ENCODE measurements at regions not wholly inside any gene's neighbourhood (a gene's known extent, or its start where the extent isn't known, plus 50 kb on each side); places are given as distances from the start of the nearest gene placed in this dataset.

DNA sequence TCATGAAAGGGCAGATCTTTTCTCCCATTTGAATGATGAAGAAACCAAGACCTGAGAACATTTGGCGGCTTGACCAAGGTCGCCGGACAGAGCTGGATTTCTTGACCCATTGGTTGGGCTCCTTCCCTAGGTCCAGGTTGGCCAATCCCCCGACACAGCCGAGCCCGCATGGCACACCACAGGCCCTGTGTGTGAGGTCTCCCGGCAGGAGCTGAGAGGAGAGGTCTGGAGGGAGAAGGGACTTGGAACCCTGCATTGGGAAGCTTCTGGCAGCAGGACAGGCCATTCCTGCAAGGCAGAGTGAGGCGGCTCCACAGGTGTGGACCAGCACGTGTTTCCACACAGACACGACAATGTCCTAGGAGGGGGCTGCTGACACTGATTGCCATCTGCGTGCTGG is 98.6 kb upstream of the THY1 start:
- DNase-seq (ENCODE audit: low read depth in 2 of 2): no peak

DNA sequence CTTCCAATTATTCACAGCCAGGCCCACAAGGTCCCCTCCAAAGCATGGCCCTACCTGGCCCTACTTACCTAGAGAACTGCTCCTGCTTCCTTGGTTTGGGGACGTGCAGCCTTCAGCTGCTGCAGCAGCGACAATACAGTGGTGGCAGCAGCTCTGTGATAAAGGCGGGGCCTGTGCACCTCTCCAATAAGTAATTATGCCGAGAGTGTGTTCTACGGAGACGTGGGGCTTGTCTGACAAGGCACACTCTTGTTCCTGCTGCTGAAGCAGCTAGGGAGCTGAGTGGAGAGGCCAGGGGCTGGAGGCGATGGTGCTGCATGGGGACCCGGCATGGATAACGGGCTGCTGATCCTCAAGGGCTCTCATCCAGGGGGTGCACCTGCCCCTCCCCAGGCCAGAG is 98.0 kb upstream of the THY1 start:
- no peak for DNase-seq (ENCODE audit: low read depth in 2 of 2)

DNA sequence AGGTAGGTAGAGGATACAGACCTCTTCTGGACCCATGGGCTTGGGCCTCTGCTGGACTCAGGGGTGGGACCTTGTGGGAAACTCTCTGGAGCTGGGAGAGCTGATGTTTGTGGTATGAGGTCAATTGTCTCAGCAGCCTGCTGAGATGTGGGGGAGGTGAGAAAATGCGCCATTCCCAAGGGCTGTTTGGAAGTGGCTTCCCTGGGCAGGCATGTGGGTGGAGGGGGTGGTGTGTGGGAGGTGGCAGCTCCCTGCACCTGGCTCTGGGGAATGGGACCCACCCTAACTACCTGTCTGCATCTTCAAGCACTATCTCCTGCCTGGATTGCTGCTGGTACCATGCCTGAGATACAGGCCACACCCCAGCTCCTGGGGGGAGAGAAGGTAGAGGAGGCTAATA is 97.4 kb upstream of the THY1 start:
- no peak for DNase-seq (ENCODE audit: low read depth in 2 of 2)

DNA sequence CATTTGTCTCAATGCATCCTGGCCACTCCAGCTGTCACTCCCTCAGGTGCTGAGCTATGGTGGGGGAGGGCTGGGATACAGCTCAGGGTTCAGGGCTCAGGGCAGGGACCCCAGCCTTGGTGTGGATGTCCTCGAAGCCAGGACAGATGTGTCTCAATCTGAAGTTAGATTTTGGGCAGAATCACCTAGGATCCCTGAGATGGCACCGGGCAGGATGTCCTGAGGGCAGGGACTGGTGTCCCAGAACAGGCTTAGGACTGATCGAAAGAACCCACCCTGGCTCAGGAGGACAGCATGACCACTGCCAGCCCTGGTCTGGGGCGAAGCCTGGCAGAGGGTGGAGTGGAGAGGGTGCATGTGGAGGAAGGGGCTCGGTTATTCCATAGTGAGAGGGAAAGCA is 96.8 kb upstream of the THY1 start:
- no peak for DNase-seq (ENCODE audit: low read depth in 2 of 2)

DNA sequence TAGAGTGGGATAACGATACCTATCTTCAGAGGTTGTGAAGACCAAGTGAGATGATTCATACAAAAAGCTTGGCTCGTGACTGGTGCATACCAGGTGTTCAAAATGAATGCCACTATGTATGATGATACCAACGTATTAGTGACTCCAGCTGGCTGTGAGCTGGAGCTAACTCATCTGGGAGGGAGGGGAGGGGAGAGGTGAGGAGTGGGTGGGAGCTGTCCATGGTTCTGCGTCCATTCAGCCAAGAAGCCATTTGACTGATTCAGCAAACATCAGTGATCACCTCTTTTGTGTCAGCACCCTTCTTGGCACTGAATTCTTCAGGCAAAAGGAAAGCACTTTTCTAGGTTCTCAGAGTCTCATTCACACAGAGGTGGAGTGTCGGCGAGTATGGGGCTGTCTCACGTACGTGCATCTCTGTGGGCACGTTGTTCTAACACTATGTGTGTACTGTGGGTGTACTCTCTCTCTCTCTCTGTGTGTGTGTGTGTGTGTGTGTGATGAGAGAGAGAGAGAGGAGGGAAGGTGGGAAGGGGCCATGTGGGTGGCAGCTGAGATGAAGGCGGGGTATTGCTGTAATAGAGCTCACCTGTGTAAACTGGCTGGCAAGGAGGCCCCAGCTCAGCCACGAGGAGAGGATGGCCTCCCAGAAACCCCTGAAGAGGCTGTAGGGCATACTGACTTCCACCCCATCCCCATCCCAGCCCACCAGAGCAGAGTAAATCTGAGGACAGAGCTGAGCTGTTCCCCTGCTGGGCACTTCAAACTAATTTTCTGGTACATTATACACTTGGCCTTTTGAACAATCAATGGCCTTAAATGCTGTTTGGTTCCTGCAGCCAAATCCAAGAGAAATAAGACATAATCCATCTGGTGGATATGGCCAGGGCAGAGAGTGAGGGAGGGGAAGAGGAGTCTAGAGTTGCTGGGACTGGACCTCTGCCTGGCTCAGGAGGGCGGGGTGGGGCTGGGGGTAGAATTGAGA is 96.1 kb upstream of the THY1 start:
- DNase-seq (ENCODE audit: low read depth in 2 of 2): peak in 1 of 2 donors; percentile 7

DNA sequence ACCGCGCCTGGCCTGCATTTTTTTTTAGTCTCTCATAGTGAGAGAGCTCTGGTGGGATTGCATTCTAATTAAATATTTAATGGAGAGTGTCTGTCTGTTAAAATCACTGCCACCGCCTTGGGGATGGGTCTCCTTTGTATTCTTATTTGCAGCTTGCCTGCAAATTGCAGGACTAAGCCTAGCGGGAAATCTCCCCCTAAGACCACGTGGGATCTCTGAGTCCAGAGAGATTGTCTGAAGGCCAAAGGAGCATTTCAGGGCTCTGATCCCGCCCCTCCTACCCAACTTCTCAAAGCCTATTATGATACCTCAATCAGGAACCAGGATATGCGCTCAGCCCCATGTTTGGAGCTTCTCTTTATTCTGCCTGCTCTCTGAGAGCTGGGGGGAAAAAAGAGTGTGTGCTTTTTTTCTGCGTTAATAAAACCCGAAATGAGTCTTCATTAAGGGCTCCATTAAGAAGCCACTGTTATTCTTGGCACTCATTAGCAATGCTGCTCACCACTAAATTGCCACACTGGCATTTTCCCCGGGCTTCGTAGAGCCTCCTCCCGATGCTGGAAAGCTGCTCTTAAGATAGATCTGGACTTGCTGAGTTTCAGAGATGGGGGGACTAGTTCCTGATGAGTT is 92.9 kb upstream of the THY1 start:
- no peak for DNase-seq (ENCODE audit: low read depth in 2 of 2)

DNA sequence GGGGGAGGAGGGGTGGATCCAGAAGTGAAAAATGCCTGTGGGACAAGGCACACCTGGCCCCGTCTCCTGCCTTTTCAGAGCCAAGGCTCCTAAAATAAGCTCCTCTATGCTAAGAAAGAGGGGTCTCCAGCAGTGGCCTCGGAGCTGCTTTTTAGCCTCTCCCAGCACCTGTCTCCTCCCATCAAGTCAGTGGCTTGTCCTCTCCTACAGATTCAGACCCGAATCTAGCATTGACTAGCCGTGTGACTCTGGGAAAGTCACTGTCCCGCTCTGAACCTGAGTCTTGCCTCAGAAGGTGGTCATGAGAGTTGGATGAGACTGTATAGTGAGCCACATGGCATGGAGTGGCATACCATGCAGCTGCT is 90.8 kb upstream of the THY1 start:
- no peak for DNase-seq (ENCODE audit: low read depth in 2 of 2)

DNA sequence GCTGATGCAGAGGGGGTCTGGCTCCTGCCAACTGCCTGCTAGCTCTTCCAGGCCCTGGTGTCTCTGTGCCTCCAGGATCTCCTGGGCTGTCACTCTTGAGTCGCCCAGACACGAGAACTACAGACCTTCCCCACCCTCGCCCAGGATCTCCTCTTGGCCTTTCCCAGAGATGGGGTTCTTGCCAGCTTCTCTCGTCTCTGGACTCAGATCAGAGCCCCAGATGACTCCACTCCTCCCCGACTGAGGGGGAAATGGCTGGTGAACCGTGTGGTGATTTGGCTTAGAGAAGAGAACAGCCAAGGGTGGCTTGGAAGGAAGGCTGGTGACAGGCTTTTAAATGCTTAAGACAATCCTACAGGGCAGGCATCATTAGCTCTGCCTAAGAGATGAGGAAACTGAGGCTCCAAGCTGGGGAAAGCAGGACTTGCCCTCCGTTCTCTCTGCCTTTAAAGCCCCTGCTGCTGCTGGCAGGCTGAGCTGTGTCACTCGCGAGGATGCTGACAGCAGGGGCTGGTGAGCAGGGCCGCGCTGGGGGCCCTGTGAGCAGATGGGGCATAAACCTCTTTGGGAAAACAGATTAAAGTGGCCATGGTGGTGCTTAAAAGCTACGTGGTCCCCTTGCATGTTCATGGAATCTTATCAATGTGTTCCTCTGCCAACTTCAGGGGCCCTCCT is 90.3 kb upstream of the THY1 start:
- no peak for DNase-seq (ENCODE audit: low read depth in 2 of 2)

DNA sequence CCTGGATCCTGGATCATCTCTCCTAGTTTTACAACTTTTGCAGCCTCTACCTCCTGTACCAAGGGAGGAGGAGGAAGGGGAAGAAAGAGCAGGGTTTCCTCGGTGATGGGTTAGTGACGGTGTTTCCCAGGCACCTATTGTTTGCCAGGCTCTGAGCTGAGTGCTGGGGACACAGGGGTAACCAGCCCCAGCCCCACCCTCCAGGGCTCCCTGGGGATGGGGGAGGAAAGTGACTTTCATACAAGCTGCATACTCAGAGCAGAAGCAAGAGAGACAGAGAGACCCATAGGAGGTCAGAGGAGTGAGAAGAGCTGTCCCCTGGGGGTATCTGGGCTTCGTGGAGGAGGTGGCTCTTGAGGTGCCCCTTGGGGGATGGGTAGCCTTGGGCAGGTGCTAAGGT is 89.4 kb upstream of the THY1 start:
- DNase-seq (ENCODE audit: low read depth in 2 of 2): no peak

DNA sequence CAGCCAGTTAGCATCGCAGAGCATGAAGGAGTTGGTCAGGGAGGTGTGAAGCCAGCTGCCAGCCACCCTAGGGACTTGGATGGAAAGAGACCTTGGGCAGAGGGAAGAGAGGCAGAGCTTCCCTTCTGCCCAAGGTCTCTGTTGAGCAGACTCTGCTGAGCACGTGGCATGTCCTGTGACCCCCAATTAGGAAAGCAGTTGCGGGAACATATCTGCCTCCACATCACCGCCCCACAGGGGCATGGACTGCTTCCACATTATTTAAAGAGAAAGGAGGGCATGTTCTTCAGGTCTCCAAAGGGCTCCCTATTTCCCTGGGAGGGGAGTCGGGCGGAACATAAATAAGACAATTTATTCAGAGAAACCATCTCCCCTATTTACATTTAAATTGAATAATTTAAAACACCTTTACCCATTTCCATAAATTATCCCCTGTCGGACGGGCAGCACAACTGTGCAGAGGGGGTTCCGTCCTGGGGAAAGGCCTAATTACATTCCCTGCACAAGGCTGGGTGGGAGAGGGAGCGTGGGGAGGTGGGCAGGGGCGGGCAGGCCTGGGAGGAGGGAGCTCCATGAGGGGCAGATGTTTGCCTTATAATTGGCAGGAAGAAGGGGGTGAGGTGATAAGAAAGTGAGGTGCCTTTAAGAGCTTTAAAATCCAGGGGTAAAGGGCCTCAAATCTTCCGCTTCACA is 88.8 kb upstream of the THY1 start:
- DNase-seq (ENCODE audit: low read depth in 2 of 2): no peak

DNA sequence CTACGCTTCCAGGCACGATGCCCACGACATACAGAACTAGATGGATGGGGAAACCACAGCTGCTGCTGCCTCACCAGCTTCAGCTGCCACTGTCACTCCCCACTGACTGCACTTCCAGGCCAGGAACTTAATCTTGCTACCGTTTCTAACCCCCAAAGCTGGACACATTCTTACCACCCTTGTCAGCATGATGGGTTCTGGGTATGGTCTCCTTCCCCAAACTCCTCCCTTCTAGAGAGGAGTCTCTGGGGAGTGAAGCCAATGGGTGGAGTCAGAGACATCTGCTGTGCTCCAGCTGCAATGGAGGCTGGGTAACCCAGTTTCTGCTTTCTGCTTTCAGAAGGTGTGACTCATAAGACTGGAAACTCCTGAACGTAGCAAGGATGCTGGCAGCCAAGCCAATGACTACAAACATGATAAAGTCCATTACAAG is 87.0 kb upstream of the THY1 start:
- DNase-seq (ENCODE audit: low read depth in 2 of 2): peak; percentile 19 to 24

DNA sequence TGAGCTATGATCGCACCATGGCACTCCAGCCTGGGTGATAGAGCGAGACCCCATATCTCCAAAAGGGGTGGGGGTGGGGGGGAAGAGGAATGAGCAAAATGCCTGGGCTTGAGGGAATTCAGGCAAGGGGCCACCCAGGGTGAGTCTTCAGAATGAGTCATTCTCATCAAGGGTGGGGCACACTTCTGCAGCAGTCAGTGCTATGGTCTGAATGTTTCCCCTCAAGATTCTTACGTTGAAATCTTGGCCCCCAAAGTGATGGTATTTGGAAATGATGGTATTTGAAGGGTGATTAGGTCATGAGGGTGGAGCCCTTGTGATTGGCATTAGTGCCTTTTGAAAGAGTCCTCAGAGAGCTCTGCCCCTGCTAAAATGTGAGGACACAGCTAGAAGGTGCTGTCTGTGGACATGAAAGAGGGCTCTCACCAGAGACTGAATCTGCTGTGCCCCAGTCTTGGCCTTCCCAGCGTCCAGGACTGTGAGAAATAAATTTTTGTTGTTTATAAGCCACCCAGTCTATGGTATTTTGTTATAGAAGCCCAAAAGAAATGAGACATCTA is 86.4 kb upstream of the THY1 start:
- DNase-seq (ENCODE audit: low read depth in 2 of 2): no peak

DNA sequence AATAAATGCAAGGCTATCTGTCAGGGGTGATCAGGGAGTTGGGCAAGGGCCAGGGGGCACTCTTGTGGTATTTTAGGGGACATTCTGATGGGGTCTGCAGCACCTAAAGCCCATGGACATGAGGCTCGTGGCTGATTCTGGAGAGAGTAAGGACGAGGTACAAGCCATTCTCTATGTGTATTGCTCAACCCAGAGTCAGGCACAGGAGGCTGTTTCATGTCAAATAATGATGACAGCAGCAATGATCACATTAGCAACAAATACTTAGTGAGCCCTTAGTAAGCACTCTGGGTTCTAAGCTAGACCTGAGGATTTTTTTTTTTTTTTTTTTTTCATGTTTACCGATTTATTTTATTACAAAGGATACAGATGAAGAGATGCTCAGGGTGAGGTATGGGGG is 83.5 kb upstream of the THY1 start:
- DNase-seq (ENCODE audit: low read depth in 2 of 2): no peak

DNA sequence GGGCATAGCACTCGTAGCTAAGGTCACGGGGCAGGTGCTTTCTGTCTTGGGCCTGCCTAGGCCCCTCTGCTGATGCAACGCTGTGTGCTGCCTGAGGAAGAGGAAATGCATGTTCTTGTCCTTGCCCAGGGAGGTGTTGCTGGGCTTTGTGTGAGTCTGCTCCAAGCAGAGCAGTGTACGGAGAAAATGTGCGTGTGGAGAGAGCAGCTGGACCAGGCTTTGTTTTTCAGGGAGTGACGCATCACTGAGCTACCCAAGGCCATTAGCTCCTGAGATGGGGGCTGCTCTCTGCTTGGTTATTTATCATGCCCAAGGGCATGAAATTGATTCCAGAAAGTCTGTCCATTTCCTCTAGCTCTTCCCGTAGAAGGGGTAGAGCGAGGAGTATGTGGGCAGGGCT is 82.9 kb upstream of the THY1 start:
- DNase-seq (ENCODE audit: low read depth in 2 of 2): no peak

DNA sequence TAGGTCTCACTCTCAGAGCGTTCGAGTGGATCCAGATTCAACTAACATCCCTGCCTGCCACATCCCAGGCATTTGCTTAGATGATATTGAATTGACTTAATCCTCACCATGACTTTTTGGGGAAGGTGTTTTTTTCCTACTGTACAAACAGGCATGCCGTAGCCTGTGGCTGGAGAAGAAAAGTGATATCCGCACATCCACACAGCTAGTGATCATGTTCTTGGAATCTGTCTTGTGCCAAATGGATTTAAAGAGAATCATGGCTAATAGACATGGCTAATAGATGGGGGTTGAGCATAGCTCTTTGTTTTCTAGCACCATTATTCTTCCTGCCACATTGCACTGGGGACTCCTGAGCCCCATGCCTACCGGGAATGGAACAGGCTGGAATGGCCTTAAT is 82.1 kb upstream of the THY1 start:
- no peak for DNase-seq (ENCODE audit: low read depth in 2 of 2)

DNA sequence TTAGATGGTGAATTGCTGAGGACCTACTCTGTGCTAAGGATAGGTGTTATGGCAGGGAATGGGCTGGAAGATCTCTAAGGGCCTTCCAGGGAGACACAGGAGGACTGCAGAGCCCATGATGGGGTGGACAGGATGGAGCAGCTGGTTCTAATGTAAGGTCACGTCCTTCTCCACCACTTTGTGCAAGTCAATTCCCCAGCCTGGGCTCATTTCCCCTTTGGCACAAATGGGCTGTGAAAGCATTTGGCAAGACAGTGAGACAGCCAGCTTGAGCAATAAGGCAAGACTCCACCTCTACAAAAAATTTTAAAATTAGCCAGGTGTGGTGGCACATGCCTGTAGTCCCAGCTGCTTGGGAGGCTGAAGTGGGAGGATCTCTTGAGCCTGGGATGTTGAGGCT is 81.4 kb upstream of the THY1 start:
- DNase-seq (ENCODE audit: low read depth in 2 of 2): no peak

DNA sequence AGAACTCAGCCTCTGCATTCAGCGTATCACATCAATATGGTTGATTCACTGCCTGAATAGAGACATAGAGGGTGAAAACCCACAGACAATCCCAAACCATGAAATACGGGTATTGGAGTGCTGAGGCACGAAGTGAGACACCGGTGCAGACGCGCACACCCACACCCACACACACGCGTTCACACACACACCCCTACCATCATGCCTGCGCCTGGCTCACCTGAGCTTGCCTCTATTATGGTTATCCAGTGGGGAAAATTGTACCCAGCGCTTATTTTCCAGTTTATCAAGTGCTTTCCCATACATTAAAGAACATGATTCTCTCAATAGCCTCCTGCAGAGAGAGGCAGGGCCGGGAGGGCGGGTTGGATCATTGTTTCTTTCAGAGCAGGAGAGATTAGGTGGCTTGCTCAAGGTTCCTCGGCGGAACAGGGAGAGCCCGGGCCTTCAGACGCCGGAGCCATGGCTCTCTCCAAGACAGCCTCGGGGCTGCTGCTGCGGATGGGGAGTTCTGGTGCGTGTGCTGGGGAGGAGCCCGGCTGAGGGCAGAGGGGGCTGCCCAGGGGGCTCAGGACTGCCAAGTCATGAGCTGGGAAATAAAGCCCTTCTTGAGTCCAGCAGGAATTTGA is 78.9 kb upstream of the THY1 start:
- DNase-seq (ENCODE audit: low read depth in 2 of 2): no peak

DNA sequence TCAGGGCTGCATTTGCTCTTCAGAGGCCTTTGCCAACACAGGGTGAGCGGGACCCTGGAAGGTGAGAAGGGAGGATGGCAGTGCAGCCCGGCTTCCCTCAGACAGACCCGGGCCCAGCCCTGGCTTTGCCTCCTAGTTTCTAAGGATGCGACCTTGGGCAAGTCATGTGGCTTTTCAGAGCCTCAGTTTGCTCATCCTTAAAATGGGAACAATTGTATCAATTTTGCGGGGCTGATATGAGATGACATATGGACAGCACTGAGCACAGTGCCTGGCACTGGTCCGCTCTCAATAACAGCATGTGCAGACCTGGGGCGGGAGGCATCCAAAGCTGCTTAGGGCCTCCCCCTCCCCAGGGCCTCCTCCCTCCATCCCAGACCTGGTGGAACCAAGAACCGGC is 74.7 kb upstream of the THY1 start:
- DNase-seq (ENCODE audit: low read depth in 2 of 2): no peak

DNA sequence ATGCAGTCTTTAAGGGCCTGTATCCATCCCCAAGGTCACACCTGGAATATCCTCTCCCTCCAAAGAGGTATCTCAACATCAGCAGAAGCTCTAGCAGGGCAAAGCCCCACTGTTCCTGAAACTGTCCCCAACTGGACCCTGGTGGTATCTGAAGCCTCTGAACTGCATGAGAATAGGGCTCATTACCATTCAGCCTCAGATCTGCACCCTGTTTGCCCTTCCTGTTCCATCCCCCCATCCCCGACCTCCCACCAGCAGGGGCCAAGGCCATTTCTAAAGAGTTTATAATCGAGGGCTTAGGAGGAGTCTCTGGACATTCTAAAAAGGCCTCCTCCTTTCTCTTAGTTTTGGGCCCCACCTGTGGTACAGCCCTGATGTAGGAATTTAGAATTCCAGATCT is 74.0 kb upstream of the THY1 start:
- no peak for DNase-seq (ENCODE audit: low read depth in 2 of 2)

DNA sequence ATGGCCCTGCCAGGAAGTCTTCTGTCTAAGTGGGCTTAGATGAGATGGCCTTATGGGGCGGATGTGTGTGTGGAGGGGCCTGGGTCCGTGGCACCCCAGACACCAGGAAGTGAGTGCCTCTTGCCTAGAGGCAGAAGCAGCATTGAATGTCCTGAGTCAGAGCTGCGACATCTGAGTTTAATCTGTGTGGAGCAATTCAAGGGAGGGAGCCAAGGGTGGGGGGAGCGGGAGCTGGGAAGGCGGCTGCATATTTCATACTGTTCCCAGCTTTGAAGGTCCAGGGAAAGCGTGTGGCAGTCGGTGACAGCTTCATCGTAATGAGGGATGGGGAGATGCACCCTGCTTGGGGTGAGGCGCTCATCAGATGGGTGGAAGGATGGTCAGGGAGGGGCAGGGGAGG is 73.5 kb upstream of the THY1 start:
- no peak for DNase-seq (ENCODE audit: low read depth in 2 of 2)

DNA sequence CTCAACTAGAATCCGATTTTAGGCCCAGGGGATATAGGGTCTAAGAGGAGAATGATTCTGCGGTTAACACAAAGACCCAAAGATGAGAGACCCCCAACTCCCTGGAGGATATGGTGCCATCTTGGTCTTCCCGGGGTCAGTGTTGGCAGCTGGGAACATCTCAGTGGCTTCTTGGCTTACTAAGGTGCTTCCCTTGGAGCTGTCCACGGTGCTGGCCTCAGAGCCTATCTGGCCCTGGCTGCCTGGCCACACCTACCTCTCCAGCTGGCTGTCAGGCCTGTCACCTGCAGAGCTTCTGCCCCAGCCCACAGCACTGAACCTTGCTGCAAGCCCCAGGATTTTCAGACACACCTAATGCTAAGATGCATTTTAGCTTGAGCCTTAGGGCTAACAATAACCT is 70.7 kb upstream of the THY1 start:
- DNase-seq (ENCODE audit: low read depth in 2 of 2): no peak

Measured in stimulated activated CD4-positive, alpha-beta T cell treated with anti-CD3 and anti-CD28 coated beads, Interleukin-15, amount 100 ng/mL, for 48 hours (primary cell).